ENCODE measurements at regions not wholly inside any gene's neighbourhood (a gene's known extent, or its start where the extent isn't known, plus 50 kb on each side); places are given as distances from the start of the nearest gene placed in this dataset.

DNA sequence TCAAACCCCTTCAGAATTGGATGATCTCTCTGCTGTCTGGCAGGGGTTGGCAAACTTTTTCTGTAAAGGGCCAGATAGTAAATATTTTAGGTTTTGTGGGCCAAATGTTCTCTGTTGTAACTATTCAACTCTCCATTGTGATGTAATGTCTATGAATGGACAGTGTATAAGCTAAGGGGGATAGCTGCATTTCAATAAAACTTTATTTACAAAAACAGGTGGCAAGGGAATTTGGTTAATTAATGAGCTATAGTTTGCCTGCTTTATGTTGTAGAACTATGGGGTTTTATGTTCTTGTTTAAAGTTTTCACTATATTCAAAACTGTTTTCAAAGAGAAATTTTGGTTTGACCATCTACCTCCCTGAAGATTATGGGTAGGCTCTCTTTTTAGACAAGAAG, 182.1 kb upstream of the CITED2 start:
- DNase-seq (ENCODE audit: low read depth) = no peak
- no peak overlapping the region for H3K4me3 ChIP-seq (ENCODE audit: low read depth, low read length)
- TF ChIP-seq, protein P1, sequence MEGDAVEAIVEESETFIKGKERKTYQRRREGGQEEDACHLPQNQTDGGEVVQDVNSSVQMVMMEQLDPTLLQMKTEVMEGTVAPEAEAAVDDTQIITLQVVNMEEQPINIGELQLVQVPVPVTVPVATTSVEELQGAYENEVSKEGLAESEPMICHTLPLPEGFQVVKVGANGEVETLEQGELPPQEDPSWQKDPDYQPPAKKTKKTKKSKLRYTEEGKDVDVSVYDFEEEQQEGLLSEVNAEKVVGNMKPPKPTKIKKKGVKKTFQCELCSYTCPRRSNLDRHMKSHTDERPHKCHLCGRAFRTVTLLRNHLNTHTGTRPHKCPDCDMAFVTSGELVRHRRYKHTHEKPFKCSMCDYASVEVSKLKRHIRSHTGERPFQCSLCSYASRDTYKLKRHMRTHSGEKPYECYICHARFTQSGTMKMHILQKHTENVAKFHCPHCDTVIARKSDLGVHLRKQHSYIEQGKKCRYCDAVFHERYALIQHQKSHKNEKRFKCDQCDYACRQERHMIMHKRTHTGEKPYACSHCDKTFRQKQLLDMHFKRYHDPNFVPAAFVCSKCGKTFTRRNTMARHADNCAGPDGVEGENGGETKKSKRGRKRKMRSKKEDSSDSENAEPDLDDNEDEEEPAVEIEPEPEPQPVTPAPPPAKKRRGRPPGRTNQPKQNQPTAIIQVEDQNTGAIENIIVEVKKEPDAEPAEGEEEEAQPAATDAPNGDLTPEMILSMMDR (IDR thresholded peaks at IDR 0.05; ENCODE audit: low read depth, low read length) = no peak
- TF ChIP-seq MYC (IDR thresholded peaks at IDR 0.05; ENCODE audit: low read depth, low read length) (no peak), POLR2A (IDR thresholded peaks at IDR 0.05; ENCODE audit: extremely low read depth, insufficient read length) (no peak)
- TF ChIP-seq, protein P2, sequence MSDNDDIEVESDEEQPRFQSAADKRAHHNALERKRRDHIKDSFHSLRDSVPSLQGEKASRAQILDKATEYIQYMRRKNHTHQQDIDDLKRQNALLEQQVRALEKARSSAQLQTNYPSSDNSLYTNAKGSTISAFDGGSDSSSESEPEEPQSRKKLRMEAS (IDR thresholded peaks at IDR 0.05; ENCODE audit: low read depth, low read length) = no peak

DNA sequence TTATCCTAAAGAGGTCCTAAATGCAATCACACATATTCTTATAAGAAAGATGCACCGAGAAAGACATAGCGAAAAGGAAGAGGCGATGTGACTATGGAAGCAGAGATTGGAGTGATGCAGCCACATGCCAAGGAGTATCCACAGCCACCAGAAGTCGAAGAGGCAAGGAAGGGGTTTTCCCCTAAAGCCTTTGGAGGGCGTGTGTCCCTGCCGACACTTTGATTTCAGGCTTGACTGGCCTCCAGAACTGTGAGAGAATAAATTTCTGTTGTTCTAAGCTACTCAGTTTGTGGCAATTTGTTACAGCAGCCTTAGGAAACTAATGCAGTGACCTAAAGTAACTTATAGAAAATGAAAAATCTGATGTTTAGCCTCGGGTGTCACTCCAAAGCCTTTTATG, 179.5 kb upstream of the CITED2 start:
- DNase-seq (ENCODE audit: low read depth) = no peak
- no peak overlapping the region for H3K4me3 ChIP-seq (ENCODE audit: low read depth, low read length)
- TF ChIP-seq, protein P2 (IDR thresholded peaks at IDR 0.05; ENCODE audit: low read depth, low read length) = no peak
- TF ChIP-seq MYC (IDR thresholded peaks at IDR 0.05; ENCODE audit: low read depth, low read length) (no peak), POLR2A (IDR thresholded peaks at IDR 0.05; ENCODE audit: extremely low read depth, insufficient read length) (no peak)
- TF ChIP-seq, protein P1 (IDR thresholded peaks at IDR 0.05; ENCODE audit: low read depth, low read length) = no peak

DNA sequence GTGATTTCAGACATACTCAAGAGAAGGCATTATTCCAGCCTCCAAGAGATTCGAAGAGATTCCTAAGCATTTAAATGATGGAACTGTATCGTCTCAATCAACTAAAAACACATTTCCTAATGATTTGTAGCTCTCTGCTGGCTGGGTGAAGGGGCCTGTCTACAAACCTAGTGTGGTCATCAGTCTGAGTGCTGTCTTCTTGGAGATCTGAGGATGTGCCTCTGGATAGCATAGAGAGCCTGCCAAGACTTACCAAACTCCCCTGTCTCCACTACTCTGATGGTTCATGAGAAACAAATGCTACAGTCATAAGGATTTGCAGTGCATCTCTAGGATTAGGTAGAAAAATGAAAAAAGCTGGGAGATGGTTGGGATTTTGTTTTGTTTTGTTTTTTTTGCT, 176.9 kb upstream of the CITED2 start:
- DNase-seq (ENCODE audit: low read depth) = no peak
- TF ChIP-seq MYC (IDR thresholded peaks at IDR 0.05; ENCODE audit: low read depth, low read length) (no peak), POLR2A (IDR thresholded peaks at IDR 0.05; ENCODE audit: extremely low read depth, insufficient read length) (no peak)
- TF ChIP-seq, protein P2 (IDR thresholded peaks at IDR 0.05; ENCODE audit: low read depth, low read length) = no peak
- TF ChIP-seq, protein P1 (IDR thresholded peaks at IDR 0.05; ENCODE audit: low read depth, low read length) = no peak
- H3K4me3 ChIP-seq (ENCODE audit: low read depth, low read length) = no peak overlapping the region

DNA sequence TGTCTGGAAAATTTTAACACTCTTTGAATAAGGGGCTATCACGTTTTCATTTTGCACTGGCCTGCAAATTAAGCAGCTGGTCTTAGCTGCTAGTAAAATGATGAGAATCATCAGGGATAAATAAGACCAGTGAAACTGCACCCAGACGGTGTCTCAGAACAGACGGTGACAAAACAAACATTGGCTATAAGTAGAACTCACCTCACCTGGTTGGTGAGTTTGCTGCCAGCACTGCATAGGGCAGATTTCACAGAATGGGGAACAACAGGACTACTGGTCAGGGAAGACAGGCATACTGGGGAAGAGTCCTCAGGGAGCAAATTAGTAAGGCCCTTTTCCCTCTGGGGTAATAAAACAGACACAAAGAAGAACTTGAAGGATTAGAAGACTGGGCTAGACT, 175.9 kb upstream of the CITED2 start:
- TF ChIP-seq, protein P2 (IDR thresholded peaks at IDR 0.05; ENCODE audit: low read depth, low read length) = no peak
- TF ChIP-seq, protein P1 (IDR thresholded peaks at IDR 0.05; ENCODE audit: low read depth, low read length) = no peak
- TF ChIP-seq POLR2A (IDR thresholded peaks at IDR 0.05; ENCODE audit: extremely low read depth, insufficient read length) (no peak), MYC (IDR thresholded peaks at IDR 0.05; ENCODE audit: low read depth, low read length) (no peak)
- no peak overlapping the region for H3K4me3 ChIP-seq (ENCODE audit: low read depth, low read length)
- no peak for DNase-seq (ENCODE audit: low read depth)

DNA sequence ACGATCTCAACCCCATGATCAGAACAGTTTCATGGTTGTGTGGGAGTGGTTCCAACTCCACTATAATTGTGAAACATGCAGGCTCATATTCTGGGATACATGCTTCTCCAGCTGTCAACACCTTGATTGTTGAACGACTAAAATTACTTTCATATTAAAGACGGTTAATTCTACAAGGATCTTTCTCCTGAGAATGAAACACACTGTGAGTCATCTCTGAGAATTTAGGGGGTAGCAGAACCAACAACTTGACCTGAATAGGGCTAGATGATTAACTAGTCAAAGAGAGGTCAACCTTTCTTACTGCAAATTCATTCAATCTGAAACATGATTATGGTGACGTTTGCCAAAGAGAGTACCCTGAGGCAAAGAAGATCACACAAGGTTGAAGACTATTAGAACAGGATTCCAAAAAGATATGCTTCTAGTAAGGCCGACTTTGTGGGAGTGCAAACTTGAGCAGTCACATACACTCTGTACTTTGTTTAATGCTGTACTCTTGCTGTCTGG, 175.2 kb upstream of the CITED2 start:
- H3K4me3 ChIP-seq (ENCODE audit: low read depth, low read length) = no peak overlapping the region
- DNase-seq (ENCODE audit: low read depth) = no peak
- TF ChIP-seq, protein P1 (IDR thresholded peaks at IDR 0.05; ENCODE audit: low read depth, low read length) = no peak
- TF ChIP-seq POLR2A (IDR thresholded peaks at IDR 0.05; ENCODE audit: extremely low read depth, insufficient read length) (no peak), MYC (IDR thresholded peaks at IDR 0.05; ENCODE audit: low read depth, low read length) (no peak)
- TF ChIP-seq, protein P2 (IDR thresholded peaks at IDR 0.05; ENCODE audit: low read depth, low read length) = no peak
